ENCODE measurements at regions not wholly inside any gene's neighbourhood (a gene's known extent, or its start where the extent isn't known, plus 50 kb on each side); places are given as distances from the start of the nearest gene placed in this dataset.

- Histone ChIP-seq H3K4me2 (ENCODE audit: low read length) (peak overlapping the region; percentile 17; the same call in 1 of the 2 replicates), H3K9me2 (ENCODE audit: insufficient read depth) (no peaks in the 10 kb centered on the region), H3K79me2 (ENCODE audit: insufficient read depth, low read length) (peaks cover 100% of the 10 kb centered on the region), H3K27me3 (ENCODE audit: insufficient read depth, low read length) (no peaks in the 10 kb centered on the region), H3K9ac (ENCODE audit: low read length) (peak overlapping the region; percentile 80), H3K27ac (ENCODE audit: low read depth, low read length) (peak overlapping the region; percentile 99), H3K4me3 (replicated peaks in 1 of 2; ENCODE audit: low read depth in 1 of 2, low read length in 2 of 2) (no peak overlapping the region), H4K20me1 (ENCODE audit: insufficient read depth) (no peaks in the 10 kb centered on the region), H3K9me3 (ENCODE audit: control insufficient read depth in 1 of 2, insufficient read depth in 1 of 2, low read depth in 1 of 2, low read length in 2 of 2) (no peaks in the 10 kb centered on the region), H3K36me3 (ENCODE audit: control insufficient read depth in 1 of 2, insufficient read depth in 2 of 2, low read length in 2 of 2) (peaks cover 3 to 27% of the 10 kb centered on the region in 2 experiments; a peak in 2 of 4 replicates), H3K4me1 (ENCODE audit: control insufficient read depth in 1 of 2, insufficient read depth in 2 of 2, low read length in 2 of 2) (peaks cover 87 to 100% of the 10 kb centered on the region in 2 experiments), H2AFZ (ENCODE audit: low read depth, low read length, poor library complexity, severe bottlenecking) (no peak overlapping the region)
- intact Hi-C loops (cut with micrococcal nuclease), result no loop called here
- DNase-seq (ENCODE audit: low read depth, low spot score) (no peak), ATAC-seq (no peak)
- BruUV-seq (replicated peaks), result no TSS peak
- ChIA-PET POLR2A (interaction anchor here (0.8 to 3.4 kb wide), 4 partner anchors 8 to 25 kb away, joined by 4 to 17 read pairs (median 4); no protein-coding TSS in a partner anchor), CTCF (interaction anchor here (0.8 kb wide), 1 partner anchor 25 kb away, joined by 3 read pairs; no protein-coding TSS in a partner anchor), RAD21 (ENCODE audit: low non-redundant PET in 1 of 2, low total read pairs in 2 of 2, uncharacterized antibody in 2 of 2, unreplicated experiment in 2 of 2) (no interaction called here)
- TF ChIP-seq ZNF274 (IDR thresholded peaks at IDR 0.05; ENCODE audit: low read depth, low read length) (no peak), POLR2AphosphoS5 (IDR thresholded peaks at IDR 0.05; ENCODE audit: low read depth, low read length) (peak; percentile 42)
Measured at GRCh38 chr7:130922206-130923112, 188.5 kb upstream of the KLF14 start.

DNA sequence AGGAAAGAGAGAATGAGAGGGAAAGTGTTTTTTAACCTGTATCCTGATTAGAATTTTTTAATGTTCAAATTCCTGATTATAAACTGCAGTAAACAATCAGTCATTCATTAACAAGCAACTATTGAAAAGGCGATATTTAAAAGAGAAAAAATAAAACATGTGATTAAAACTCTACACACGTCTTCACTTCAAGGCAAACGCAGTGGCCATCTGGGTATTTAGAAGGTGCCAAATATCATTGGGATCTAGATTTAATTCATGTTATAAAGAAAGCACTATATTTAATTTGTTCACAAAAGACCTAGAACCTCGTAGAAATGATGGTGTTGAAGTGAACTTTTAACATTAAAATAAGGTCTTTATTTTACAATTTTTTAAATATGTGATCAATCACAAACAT, 189.4 kb upstream of the KLF14 start:
- ATAC-seq (no peak), DNase-seq (ENCODE audit: low read depth, low spot score) (no peak)
- Histone ChIP-seq H3K27me3 (ENCODE audit: insufficient read depth, low read length) (no peaks in the 10 kb centered on the region), H4K20me1 (ENCODE audit: insufficient read depth) (no peaks in the 10 kb centered on the region), H3K4me1 (ENCODE audit: control insufficient read depth in 1 of 2, insufficient read depth in 2 of 2, low read length in 2 of 2) (peaks cover 87 to 100% of the 10 kb centered on the region in 2 experiments), H3K9me2 (ENCODE audit: insufficient read depth) (no peaks in the 10 kb centered on the region), H3K27ac (ENCODE audit: low read depth, low read length) (peak overlapping the region; percentile 99; the same call in 1 of the 2 replicates), H3K4me3 (replicated peaks in 1 of 2; ENCODE audit: low read depth in 1 of 2, low read length in 2 of 2) (no peak overlapping the region), H3K9ac (ENCODE audit: low read length) (peak overlapping the region; percentile 80), H3K79me2 (ENCODE audit: insufficient read depth, low read length) (peaks cover 100% of the 10 kb centered on the region), H3K4me2 (ENCODE audit: low read length) (peak overlapping the region; percentile 15; the same call in 1 of the 2 replicates), H3K36me3 (ENCODE audit: control insufficient read depth in 1 of 2, insufficient read depth in 2 of 2, low read length in 2 of 2) (peaks cover 3 to 35% of the 10 kb centered on the region in 2 experiments; a peak in 2 of 4 replicates), H2AFZ (ENCODE audit: low read depth, low read length, poor library complexity, severe bottlenecking) (no peak overlapping the region), H3K9me3 (ENCODE audit: control insufficient read depth in 1 of 2, insufficient read depth in 1 of 2, low read depth in 1 of 2, low read length in 2 of 2) (no peaks in the 10 kb centered on the region)
- intact Hi-C loops (cut with micrococcal nuclease), result no loop called here
- ChIA-PET POLR2A (interaction anchor here (1.4 to 3.4 kb wide), 2 partner anchors 11 to 14 kb away, joined by 4 to 17 read pairs; no protein-coding TSS in a partner anchor), RAD21 (ENCODE audit: low non-redundant PET in 1 of 2, low total read pairs in 2 of 2, uncharacterized antibody in 2 of 2, unreplicated experiment in 2 of 2) (no interaction called here), CTCF (no interaction called here)
- BruUV-seq (replicated peaks), result no TSS peak
- TF ChIP-seq YY1 (IDR thresholded peaks at IDR 0.05; ENCODE audit: extremely low read depth, insufficient replicate concordance, low read depth, low read length), result no peak
- TF ChIP-seq EZH2phosphoT487 (IDR thresholded peaks at IDR 0.05; ENCODE audit: borderline replicate concordance), result no peak
- TF ChIP-seq REST (IDR thresholded peaks at IDR 0.05; ENCODE audit: low read depth), result no peak
- TF ChIP-seq JUND (IDR thresholded peaks at IDR 0.05), result no peak
- TF ChIP-seq TCF7L2 (IDR thresholded peaks at IDR 0.05; ENCODE audit: borderline replicate concordance, extremely low read depth, insufficient read depth, insufficient read length), result no peak
- TF ChIP-seq ZFX (IDR thresholded peaks at IDR 0.05), result no peak
- no peak for TF ChIP-seq CBX3 (IDR thresholded peaks at IDR 0.05; ENCODE audit: low read depth)
- no peak for TF ChIP-seq SP1 (IDR thresholded peaks at IDR 0.05; ENCODE audit: low read depth)
- TF ChIP-seq FOSL1 (IDR thresholded peaks at IDR 0.05; ENCODE audit: low read depth), result no peak
- no peak for TF ChIP-seq EGR1 (IDR thresholded peaks at IDR 0.05; ENCODE audit: low read depth)
- TF ChIP-seq POLR2A (IDR thresholded peaks at IDR 0.05; ENCODE audit: borderline replicate concordance, extremely low read depth, insufficient read depth, insufficient read length), result no peak
- TF ChIP-seq POLR2AphosphoS5 (IDR thresholded peaks at IDR 0.05; ENCODE audit: low read depth, low read length), result no peak
- TF ChIP-seq SIN3A (IDR thresholded peaks at IDR 0.05; ENCODE audit: low read depth), result no peak
- no peak for TF ChIP-seq EZH2 (IDR thresholded peaks at IDR 0.05)
- no peak for TF ChIP-seq SRF (IDR thresholded peaks at IDR 0.05; ENCODE audit: low read depth)
